GM21447 (cell line): ENCODE measurements at regions not wholly inside any gene's neighbourhood (a gene's known extent, or its start where the extent isn't known, plus 50 kb on each side); places are given as distances from the start of the nearest gene placed in this dataset.

Experiments
- ATAC-seq: cut with Tn5 transposase; IDR thresholded peaks from one replicate; pipeline ENCODE4 v1.9.1; 2021; ENCODE audit not compliant: unreplicated experiment

DNA sequence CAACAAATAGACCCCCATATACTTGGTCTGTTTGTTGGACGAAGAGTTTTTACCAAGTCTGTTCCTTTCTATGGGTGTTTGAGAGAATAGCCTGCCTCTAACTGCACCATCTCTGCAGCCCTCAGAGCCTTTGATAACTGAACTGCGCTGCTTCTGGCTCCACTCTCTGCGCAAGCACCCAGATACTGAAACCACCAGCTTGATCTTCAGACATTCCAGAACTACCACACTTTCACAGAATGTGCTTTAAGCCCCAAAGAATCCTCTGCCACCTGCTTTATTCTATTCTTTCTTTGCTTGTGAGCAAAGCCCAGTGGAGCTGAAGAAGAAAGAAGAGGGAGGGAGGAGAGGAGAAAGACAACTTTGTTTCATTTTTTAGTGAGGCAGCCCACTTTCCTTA, 380.7 kb downstream of the BCL11A start:
- no peak for ATAC-seq

DNA sequence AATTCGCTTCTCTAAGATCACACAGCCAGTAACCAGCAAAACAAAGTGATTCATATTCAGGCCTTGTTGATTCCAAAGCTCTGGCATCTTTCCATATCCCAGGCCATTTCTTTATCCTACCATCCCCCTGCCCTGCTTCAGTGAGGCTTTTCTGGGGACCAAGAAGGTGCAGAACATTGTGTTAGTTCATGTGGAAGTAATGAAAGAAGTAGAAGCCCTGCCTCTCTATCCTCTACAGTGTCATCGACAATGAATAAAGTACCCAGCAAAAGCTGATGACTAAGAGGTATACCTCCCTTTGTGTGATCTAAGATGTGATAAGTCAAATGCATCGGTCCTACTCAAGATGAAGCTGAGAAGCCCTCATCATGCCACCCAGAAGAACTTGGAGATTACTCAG, 383.2 kb downstream of the BCL11A start:
- no peak for ATAC-seq

DNA sequence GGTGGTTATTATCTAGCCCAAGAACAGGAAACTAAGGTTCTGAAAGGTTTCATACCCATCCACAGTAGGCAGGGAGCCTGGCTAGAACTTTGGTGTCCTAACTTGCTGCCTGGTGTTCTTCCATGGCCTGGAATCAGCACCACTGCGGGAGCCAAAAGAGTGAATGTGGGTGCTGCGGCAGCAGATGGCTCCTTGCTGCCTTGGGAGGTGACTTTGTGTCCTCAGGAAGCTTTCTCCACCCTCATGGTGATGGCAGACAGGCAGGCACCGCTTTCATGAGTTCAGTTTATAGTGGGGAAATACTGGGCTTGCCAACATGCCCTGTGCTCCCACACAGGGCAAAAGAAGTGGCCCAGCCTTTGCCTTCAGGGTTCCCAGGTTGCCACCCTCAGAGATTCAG, 385.2 kb downstream of the BCL11A start:
- no peak for ATAC-seq

DNA sequence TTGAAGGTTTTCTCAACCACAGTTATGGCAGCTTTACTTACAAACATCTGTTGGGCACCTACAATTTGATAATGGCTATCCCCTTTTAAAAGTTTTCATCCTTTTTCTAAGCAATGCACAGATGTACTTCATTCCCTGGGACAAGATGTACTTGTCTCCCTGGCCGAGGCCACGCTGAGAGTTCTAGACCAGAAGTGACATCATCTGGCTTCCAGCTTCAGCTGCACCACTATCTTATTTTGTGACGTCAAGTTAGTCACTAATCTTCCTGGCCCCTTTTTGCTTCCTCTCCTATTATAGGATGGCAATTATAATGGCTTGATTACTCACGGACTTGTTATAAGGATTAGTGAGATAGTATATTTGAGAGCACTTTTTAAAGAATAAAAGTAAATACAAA, 386.4 kb downstream of the BCL11A start:
- no peak for ATAC-seq

DNA sequence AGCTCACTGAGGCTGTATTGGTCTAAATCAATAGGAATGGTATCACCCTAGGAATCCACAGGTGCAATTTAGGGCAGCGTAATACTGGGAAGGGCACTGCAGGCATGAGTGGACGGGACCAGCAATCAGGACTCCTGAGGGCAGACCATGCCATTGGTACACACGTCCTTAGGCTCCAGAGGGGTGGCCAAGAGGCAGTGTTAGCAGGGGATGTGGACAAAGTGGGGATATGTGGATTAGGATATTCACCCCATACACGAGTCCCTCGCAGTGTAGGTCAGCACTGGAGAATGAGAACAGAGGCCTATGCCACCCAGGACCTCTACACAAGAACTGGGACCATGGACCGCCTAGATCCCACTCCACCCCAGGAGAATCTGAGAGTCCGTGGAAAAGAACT, 389.8 kb downstream of the BCL11A start:
- ATAC-seq: no peak

DNA sequence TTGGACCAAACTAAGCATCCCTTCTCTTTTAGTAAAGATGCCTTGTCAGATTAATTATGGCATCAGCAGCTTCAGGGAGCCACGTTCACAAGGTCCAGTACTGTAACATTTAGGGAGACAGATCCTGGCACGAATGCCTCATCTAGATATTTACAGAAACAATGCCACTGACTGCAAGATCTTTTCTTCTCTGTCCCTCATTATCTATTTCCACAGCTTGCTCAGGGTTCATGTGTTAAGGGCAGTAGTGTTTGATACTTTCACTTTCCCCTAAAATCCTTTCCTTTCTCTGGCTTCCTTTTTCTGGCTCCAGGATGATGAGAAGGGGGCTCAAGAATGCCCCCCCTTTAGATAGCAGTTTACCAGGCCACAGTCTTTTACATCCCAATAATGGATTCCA, 393.9 kb downstream of the BCL11A start:
- ATAC-seq: no peak

DNA sequence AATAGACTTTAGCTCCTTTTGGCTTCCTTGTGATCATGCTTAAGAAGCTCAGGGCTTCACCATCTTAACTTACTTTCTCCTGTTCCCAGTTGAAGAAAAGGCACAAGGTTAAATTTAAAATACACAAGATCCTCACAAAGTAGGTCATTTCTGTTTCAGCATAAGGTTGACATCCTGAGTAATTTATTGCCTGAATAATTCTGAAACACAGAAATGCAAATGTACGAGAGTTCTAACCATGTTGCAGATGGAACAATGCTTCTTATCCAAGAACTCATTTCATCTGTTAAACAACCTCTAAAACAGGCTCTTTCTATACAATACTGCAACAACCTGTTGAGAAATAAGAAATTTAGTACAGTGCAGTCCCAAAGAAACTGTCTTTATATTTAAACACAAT, 395.2 kb downstream of the BCL11A start:
- no peak for ATAC-seq

DNA sequence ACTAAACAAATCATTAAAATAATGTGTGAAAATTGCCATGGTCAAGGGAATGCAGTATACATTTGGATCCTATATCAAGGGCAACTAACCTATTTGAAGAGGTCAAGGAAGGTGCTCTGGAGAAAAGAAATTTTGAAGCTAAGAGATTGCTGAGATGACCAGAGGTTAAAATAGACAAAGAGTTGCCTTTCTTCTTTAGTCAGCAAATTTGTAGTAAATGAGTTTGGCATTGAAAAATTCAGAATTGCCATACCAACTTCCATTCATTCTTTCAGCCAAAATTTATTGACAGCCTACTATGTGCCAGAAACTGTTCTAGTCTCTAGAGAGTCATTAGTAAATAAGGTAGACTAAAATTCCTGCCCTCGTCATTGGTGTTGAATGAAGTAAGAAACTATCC, 396.2 kb downstream of the BCL11A start:
- ATAC-seq: no peak

DNA sequence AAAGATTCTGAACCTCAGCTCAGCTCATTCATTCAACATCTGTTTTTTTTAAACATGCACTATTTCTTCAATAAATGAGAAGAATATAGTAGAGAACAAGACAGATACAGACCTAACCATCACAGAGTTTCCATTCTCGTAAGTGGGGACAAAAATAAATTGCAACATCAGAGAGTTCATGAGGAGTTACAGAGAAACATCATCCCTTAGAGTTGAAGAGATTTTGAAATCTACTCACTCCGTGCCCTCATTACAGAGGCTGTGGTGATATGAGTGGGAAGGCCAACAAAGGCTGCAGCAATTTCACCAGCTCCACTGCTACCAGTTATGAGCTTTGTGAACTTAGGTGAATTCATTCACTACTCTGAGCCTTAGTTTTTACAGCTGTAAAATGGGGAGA, 399.3 kb downstream of the BCL11A start:
- no peak for ATAC-seq

DNA sequence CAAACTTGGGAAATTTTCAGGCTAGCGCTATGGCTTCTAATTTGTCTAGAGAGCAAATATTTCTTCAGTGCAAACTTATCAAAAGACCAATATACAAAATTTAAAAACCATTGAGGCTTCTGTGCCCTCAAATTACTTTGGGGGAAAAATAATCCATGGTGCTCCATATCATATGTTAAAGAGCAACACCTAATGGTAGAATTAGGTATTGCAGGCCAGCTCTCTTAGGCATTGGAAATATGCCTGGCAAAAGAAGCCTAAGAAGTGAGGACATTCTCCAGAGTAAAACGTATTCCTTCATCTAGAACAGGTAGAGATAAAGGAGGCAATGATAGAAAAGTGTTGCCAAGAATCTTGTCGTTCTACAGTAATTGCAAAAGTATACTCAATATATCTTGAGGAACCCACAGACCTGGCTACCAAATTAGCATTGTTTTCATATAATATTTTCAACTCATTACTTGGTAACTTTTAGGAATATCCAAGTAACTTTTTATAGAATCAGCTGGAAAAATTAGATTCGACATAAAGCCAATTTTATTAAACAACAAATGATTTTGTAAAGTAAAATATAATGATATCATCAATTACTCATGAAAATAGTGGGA, 401.1 kb downstream of the BCL11A start:
- no peak for ATAC-seq

DNA sequence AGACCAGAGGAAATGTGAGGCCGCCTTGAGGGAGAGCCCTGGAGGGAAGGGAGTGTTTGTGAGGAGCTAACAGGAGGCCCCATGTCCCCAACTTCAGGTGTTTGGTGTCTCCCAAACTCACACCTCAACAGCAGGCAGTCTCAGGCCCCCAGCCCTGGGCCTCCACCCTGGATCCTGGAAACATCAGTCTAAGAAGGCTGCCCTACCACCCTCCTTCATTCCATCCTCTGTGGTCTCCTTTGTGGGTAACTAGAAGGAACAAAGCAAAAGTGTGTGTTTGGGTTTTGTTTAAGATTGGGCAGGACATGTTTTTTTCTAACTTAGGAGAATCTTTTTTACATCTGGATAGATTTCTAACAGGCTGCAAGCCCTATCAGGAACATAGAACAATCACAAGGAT, 404.3 kb downstream of the BCL11A start:
- ATAC-seq: no peak

DNA sequence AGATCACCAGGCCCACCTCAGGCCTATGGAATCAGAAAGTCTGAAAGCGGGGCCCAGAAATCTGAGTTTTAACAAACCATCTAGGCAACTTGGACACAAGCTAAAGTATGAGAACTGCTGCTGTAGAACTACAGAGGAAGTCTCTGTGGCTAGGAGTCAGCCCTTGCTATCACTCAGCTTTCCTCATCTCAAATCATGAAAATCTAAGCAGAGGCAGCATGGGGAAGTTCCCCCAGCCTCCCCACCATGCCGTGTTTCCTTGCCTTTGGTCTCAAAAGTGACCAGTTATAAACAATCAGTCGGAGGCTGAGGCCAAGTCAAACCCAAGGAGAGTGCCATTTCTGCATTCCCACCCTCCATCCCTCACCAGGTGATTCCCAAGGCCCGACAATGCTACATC, 404.7 kb downstream of the BCL11A start:
- ATAC-seq: no peak

DNA sequence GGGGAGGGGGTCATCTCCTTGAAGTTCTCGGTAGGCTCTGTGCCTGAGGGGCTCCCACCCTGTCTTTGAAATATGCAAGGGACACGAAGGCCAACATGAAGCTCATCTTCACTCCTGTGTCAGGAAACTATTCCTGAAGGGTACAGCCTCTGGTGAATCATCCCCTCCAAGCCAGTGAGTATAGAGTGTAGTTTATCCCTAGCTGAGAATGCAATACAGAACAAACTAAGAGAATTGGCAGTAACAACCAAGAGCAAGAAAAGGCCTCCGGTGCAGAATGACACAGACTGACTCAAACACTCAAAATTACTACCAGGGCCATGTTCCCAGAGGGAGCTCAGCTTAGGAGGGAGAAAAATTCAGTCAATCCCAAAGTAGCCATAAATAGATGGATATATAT, 413.3 kb downstream of the BCL11A start:
- no peak for ATAC-seq

DNA sequence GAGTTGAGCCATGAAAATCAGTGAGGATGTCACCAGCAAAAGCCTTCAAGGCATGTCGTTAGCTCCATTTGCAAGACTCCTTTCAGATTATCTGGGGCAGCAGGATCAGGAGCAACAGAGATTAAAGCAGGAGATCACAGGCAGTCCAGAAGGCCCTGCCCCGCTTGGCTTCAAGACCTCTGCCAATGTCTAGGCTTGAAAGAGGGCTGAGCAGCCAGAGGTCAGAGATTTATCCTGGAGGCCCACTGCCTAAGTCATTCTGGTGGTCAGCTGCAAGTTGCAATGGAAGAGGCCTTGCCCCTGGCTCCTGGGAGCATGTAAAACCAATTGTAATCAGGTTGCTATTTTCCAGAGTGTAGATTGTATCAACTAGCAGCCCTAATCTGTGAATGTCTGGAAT, 416.5 kb downstream of the BCL11A start:
- no peak for ATAC-seq

DNA sequence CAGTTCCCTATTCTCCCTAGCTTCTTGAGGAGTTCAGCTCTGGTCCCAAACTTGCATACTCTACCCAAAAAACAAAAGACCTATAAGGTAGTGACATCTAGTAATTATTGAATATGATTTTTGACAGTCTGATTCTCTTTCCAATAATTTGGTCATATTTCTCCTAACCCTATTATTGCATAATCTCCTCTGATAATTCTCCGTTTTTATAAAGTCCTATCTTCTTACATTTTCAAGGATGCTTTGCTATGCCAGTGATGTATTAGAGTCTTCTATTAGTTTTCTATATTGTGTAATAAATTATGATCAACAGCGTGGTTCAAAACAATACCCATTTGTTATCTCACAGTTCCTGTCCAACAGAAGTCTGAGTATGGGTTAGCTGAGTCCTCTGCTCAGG, 426.3 kb downstream of the BCL11A start:
- ATAC-seq: no peak

DNA sequence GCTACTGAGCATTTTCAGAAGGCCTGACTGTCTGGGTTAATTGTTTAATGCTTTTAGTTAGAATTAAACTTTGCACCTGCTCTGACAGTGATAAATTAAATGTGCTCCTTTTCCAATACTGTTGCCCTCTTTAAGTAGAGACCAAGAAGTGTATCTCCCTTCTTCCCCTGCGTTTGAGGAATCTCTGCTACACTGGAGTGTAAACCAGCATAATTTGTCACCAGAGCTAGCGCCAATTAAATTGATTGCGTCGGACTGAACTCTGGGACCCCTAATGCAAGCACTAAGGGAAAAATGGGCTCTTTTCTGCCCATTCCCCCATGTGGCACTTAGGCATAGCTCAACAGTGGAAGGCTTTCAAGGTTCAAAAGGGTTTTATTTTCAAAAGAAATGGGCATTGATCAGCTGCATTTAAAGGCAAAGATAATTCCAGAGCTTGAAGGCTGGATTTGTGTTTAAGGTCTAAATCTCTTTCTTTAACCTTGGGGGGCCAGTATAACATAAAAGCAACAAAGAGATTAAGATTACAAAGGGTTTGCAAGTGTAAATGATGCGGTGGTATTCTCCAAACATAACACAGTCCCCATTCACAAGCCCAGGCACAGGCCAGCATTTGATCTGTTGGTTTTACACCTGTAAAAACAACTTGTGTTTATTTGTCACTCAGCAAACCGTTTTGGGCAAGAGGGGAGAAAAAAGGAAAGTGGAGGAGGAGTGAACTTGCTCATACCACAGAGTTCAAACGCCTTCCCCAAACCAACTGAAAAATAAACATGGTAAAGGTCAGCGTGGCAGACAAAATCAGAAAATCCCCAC, 427.6 kb downstream of the BCL11A start:
- ATAC-seq: no peak

DNA sequence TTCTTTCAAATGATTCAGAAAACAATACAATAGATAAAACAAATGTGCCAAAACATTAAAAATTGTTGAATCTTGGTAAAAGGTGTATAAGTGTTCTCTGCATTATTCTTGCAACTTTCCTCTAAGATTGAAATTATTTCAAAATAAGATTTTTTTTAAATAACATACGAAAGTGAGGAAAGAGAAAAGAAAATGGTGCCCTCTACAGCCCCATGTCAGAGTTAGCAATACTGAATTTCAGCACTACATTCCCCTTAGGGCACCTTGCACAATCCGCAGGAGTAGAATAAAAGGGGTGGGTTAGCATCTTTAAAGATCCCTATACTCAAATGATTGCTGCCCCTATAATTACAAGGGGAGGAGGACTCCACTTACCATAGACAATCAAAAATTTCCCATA, 433.7 kb downstream of the BCL11A start:
- no peak for ATAC-seq

DNA sequence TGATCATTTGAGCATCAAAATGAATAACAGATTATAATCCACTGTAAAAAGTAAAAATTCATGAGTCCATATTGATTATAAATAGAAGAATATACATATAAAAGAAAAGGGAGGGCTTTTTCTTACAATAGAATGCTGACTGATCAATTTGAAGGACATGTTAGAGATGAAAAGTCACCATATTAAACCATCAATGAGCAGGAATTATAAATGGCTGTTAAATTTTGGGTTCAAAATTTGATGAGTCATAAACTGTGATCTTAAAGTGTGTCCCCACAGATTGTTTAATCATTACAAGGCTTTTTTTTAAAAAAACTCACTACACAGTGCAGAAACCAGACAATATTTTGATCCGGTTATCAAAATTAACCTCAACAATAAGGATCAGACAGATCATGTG, 434.5 kb downstream of the BCL11A start:
- no peak for ATAC-seq

DNA sequence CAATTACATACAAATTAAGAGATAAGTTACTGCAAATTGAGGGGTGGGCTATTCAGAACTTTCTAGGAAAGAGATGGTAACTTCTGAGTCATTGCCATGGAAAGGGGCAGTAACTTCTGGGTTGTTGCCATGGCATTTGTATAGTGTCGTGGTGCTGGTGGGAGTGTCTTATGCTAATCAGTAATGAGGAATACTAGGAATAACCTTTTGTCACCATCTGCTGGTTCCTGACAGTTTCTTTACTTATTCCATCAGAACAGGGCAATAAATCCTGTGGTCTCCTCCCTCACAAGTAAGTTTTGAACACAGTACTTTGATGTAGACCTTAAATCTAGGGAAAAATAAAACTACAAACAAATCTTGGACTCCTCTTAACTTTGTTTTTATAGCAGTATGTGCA, 435.4 kb downstream of the BCL11A start:
- ATAC-seq: no peak

DNA sequence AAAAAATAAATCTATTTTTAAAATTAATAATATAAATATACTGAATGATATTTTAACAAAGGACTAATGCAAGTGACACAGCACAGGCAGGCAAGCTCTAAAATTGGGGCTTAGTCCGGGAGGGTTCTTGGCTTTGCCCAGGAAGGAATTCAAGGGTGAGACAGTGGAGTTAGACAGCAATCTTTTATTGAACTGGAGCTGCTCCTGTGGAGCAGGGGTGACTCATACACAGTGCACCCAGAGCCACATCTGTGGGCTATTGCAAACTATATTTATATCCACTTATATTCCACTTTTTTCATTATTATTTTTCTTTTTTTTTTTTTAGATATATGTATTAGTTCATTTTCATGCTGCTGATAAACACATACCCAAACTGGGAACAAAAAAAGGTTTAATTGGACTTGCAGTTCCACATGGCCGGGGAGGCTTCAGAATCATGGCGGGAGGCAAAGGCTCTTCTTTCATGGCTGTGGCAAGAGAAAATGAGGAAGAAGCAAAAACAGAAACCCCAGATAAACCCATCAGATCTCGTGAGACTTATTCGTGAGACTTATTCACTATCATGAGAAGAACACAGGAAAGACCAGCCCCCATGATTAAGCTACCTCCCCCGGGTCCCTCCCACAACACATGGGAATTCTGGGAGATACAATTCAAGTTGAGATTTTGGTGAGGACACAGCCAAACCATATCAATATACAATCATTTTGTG, 437.1 kb downstream of the BCL11A start:
- no peak for ATAC-seq

DNA sequence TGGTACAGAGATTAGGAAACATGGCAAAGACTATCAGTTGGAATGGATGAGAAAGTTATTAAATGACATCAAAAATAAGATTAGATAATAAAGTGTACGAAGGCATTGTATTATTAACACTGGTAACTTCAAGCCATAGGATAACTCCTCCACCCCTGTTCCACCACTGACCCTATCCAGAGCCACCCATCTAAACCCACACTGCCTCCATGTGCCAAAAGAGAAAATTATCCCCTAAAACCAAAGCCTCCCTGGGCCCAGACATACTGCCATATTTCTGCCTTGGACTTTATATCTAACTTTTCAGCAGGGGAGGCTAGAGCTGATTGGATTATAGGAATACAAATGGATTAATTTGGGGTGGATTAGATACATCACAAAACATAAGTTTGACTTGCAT, 443.7 kb downstream of the BCL11A start:
- ATAC-seq: no peak

DNA sequence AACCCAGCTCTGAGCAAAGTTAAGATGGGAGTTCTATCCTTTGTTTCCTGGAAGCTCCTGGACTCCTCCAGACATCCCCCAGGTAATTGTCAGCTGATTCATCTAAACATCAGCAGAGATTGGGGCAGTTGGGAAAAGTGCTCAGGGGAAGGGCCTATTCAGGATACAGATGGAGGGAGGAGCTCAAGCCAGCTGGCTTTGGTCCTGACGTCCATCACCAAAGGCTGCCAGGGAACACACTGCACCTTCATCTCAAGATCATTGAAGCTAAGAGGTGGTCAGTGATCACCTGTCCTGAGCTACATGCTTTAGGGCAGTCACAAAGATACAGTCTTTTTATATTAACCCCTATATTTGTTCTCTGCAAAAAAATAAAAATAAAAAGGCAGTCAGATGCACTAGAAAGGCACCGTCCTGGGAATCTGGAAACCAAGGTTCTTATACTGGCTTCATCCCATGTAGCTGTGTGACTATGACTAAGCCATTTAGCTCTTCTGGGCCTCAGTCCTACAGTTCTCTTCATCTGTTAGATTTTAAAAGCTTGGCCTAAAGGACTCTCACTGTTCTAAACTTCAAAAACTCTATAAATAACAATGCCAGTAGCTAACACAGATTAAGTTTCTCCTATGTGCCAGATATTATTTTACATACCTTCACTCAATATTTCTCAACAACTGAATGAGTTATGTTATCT, 446.5 kb downstream of the BCL11A start:
- no peak for ATAC-seq
